K562 (cell line): ENCODE measurements at regions not wholly inside any gene's neighbourhood (a gene's known extent, or its start where the extent isn't known, plus 50 kb on each side); places are given as distances from the start of the nearest gene placed in this dataset.

Experiments
- BCOR ChIP-seq: fragments of 450-650 bp; IDR thresholded peaks from 2 replicates; pipeline ENCODE4 v1.6.1; 2016
- CEBPB ChIP-seq: fragments of 450-650 bp; IDR thresholded peaks from 2 replicates; pipeline ENCODE4 v1.6.1; 2016; ENCODE audit warnings: missing genetic modification characterization, missing compliant biosample characterization
- EGR1 ChIP-seq: fragments of 450-650 bp; conservative IDR thresholded peaks from 2 replicates; pipeline ENCODE4 v1.6.1; 2017; ENCODE audit warnings: mild to moderate bottlenecking
- POLR2A ChIP-seq: fragments of 450-650 bp; conservative IDR thresholded peaks from 2 replicates; pipeline ENCODE4 v1.6.1; 2016
- RNF2 ChIP-seq: sonication (generic); IDR thresholded peaks from 2 replicates; pipeline ENCODE4 v1.6.1; 2016
- SIN3A ChIP-seq, 2 experiments: fragments of 150-350 bp in 1 of 2; IDR thresholded peaks; 2 replicates each; pipeline ENCODE4 v1.6.1; 2011 to 2016; ENCODE audit warnings: borderline replicate concordance in 2 of 2, low read depth in 2 of 2, low read length in 2 of 2, mild to moderate bottlenecking in 2 of 2, moderate library complexity in 2 of 2; ENCODE audit not compliant: control insufficient read depth in 1 of 2
- SMAD4 ChIP-seq: fragments of 250-450 bp; sonication (Bioruptor Pico); conservative IDR thresholded peaks from 2 replicates; pipeline ENCODE4 v1.8.0; 2021; ENCODE audit warnings: inconsistent platforms, mild to moderate bottlenecking, moderate library complexity
- ZNF354B ChIP-seq: fragments of 250-450 bp; sonication (Bioruptor Pico); IDR thresholded peaks from 2 replicates; pipeline ENCODE4 v1.4.0; 2020
- TF ChIP-seq, protein P1 (sequence below): fragments of 450-650 bp; IDR thresholded peaks from 2 replicates; pipeline ENCODE4 v1.6.1; 2016

DNA sequence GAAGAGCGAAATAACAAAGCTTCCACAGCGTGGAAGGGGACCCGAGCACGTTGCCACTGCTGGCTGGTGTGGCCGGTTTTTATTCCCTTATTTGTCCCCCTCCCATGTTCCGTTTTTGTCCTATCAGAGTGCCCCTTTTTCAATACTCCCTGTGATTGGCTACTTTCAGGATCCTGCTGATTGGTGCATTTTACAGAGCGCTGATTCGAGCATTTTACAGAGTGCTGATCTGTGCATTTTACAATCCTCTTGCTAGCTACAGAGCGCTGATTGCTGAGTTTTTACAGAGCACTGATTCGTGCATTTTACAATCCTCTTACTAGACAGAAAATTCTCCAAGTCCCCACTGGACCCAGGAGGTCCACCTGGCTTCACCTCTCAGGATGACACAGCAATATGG, 250.9 kb upstream of the EPHA5 start:
- TF ChIP-seq POLR2A (no peak), SMAD4 (CRISPR knock-in tag) (no peak), ZNF354B (CRISPR knock-in tag) (no peak), EGR1 (no peak), SIN3A (IDR thresholded peaks at IDR 0.05; ENCODE audit: borderline replicate concordance in 2 of 2, control insufficient read depth in 1 of 2, low read depth in 2 of 2, low read length in 2 of 2) (no peak), CEBPB (tag) (no peak), BCOR (no peak), RNF2 (no peak)
- TF ChIP-seq, protein P1, sequence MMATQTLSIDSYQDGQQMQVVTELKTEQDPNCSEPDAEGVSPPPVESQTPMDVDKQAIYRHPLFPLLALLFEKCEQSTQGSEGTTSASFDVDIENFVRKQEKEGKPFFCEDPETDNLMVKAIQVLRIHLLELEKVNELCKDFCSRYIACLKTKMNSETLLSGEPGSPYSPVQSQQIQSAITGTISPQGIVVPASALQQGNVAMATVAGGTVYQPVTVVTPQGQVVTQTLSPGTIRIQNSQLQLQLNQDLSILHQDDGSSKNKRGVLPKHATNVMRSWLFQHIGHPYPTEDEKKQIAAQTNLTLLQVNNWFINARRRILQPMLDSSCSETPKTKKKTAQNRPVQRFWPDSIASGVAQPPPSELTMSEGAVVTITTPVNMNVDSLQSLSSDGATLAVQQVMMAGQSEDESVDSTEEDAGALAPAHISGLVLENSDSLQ, result no peak
